ES-I3 (cell line): ENCODE measurements at regions not wholly inside any gene's neighbourhood (a gene's known extent, or its start where the extent isn't known, plus 50 kb on each side); places are given as distances from the start of the nearest gene placed in this dataset.
"Not testable (repeated sequence)": the region's sequence is repeated elsewhere in the genome, so short reads cannot be mapped to it uniquely, and the experiment has no call there.

Experiments used
- H3K36me3 ChIP-seq: 2 replicates; pipeline ENCODE4 v1.6.1; 2013; ENCODE audit warnings: mild to moderate bottlenecking, low read length, control low read depth, moderate library complexity; ENCODE audit not compliant: insufficient read depth
- H3K4me1 ChIP-seq: 2 replicates; pipeline ENCODE4 v1.6.1; 2013; ENCODE audit warnings: mild to moderate bottlenecking, control low read depth, low read length; ENCODE audit not compliant: insufficient read depth
- H3K9ac ChIP-seq: 2 replicates; pipeline ENCODE4 v1.6.1; 2013; ENCODE audit warnings: low read depth, mild to moderate bottlenecking, low read length, moderate library complexity
- H3K9me3 ChIP-seq: 2 replicates; pipeline ENCODE4 v1.6.1; 2013; ENCODE audit warnings: mild to moderate bottlenecking, low read length, moderate library complexity; ENCODE audit not compliant: control insufficient read depth, insufficient read depth

GRCh38 chr9:78962156-78962555 is 609.6 kb upstream of the TLE4 start:
- Histone ChIP-seq H3K9me3 (no peaks in the 10 kb centered on the region; the same call in 1 of the 2 replicates), H3K4me1 (no peaks in the 10 kb centered on the region), H3K9ac (no peak overlapping the region), H3K36me3 (no peaks in the 10 kb centered on the region; the same call in 1 of the 2 replicates)

- H3K9ac ChIP-seq = no peak overlapping the region
- no peaks in the 10 kb centered on the region; the same call in 1 of the 2 replicates for H3K9me3 ChIP-seq
- no peaks in the 10 kb centered on the region; the same call in 1 of the 2 replicates for H3K36me3 ChIP-seq
- no peaks in the 10 kb centered on the region for H3K4me1 ChIP-seq
Measured at GRCh38 chr9:78963911-78964310, 607.9 kb upstream of the TLE4 start.

- H3K9me3 ChIP-seq = no peaks in the 10 kb centered on the region
- no peaks in the 10 kb centered on the region; the same call in 1 of the 2 replicates for H3K36me3 ChIP-seq
- peaks cover 30% of the 10 kb centered on the region for H3K4me1 ChIP-seq
- no peak overlapping the region for H3K9ac ChIP-seq
Measured at GRCh38 chr9:78967596-78968217, 604.1 kb upstream of the TLE4 start.

GRCh38 chr9:78970375-78970774 is 601.4 kb upstream of the TLE4 start:
- Histone ChIP-seq H3K9ac (no peak overlapping the region), H3K4me1 (peaks cover 45% of the 10 kb centered on the region), H3K36me3 (no peaks in the 10 kb centered on the region; the same call in 1 of the 2 replicates), H3K9me3 (no peaks in the 10 kb centered on the region)

GRCh38 chr9:78971540-78971939 is 600.2 kb upstream of the TLE4 start:
- H3K9me3 ChIP-seq = no peaks in the 10 kb centered on the region
- peaks cover 56% of the 10 kb centered on the region for H3K4me1 ChIP-seq
- H3K36me3 ChIP-seq = no peaks in the 10 kb centered on the region
- no peak overlapping the region for H3K9ac ChIP-seq

- Histone ChIP-seq H3K9me3 (no peaks in the 10 kb centered on the region), H3K36me3 (no peaks in the 10 kb centered on the region), H3K4me1 (peaks cover 56% of the 10 kb centered on the region), H3K9ac (no peak overlapping the region; the same call in 1 of the 2 replicates)
Measured at GRCh38 chr9:78972303-78972999, 599.3 kb upstream of the TLE4 start.

GRCh38 chr9:78973907-78974306 is 597.9 kb upstream of the TLE4 start:
- H3K9ac ChIP-seq = no peak overlapping the region
- no peaks in the 10 kb centered on the region for H3K9me3 ChIP-seq
- peaks cover 56% of the 10 kb centered on the region for H3K4me1 ChIP-seq
- H3K36me3 ChIP-seq = no peaks in the 10 kb centered on the region

GRCh38 chr9:78982849-78983248 is 588.9 kb upstream of the TLE4 start:
- Histone ChIP-seq H3K4me1 (peaks cover 7% of the 10 kb centered on the region), H3K9ac (no peak overlapping the region), H3K9me3 (no peaks in the 10 kb centered on the region)

GRCh38 chr9:78985084-78985738 is 586.6 kb upstream of the TLE4 start:
- H3K9ac ChIP-seq = no peak overlapping the region

More at GRCh38 chr9:78982849-78983248, 588.9 kb upstream of the TLE4 start:
- no peaks in the 10 kb centered on the region for H3K36me3 ChIP-seq

GRCh38 chr9:78986446-78986845 is 585.3 kb upstream of the TLE4 start:
- Histone ChIP-seq H3K9ac (no peak overlapping the region), H3K4me1 (peaks cover 7% of the 10 kb centered on the region), H3K9me3 (no peaks in the 10 kb centered on the region), H3K36me3 (no peaks in the 10 kb centered on the region)

More at GRCh38 chr9:78985084-78985738, 586.6 kb upstream of the TLE4 start:
- Histone ChIP-seq H3K9me3 (no peaks in the 10 kb centered on the region), H3K36me3 (no peaks in the 10 kb centered on the region), H3K4me1 (peaks cover 7% of the 10 kb centered on the region)

- H3K4me1 ChIP-seq = peaks cover 7% of the 10 kb centered on the region
- H3K36me3 ChIP-seq = no peaks in the 10 kb centered on the region
- H3K9ac ChIP-seq = no peak overlapping the region
- no peaks in the 10 kb centered on the region for H3K9me3 ChIP-seq
Measured at GRCh38 chr9:78989031-78989658, 582.6 kb upstream of the TLE4 start.

- Histone ChIP-seq H3K9me3 (no peaks in the 10 kb centered on the region), H3K4me1 (no peaks in the 10 kb centered on the region), H3K9ac (no peak overlapping the region), H3K36me3 (no peaks in the 10 kb centered on the region)
Measured at GRCh38 chr9:78994471-78994870, 577.3 kb upstream of the TLE4 start.

- H3K9ac ChIP-seq, H3K4me1 ChIP-seq, H3K9me3 ChIP-seq, H3K36me3 ChIP-seq: not testable (repeated sequence)
Measured at GRCh38 chr9:78994974-78995373, 576.8 kb upstream of the TLE4 start.

GRCh38 chr9:78997296-78997695 is 574.5 kb upstream of the TLE4 start:
- Histone ChIP-seq H3K9ac (no peak overlapping the region), H3K36me3 (no peaks in the 10 kb centered on the region), H3K9me3 (no peaks in the 10 kb centered on the region), H3K4me1 (no peaks in the 10 kb centered on the region)
